Brain microvascular endothelial cell (primary cell): ENCODE measurements at regions not wholly inside any gene's neighbourhood (a gene's known extent, or its start where the extent isn't known, plus 50 kb on each side); places are given as distances from the start of the nearest gene placed in this dataset.
"Not testable (repeated sequence)": the region's sequence is repeated elsewhere in the genome, so short reads cannot be mapped to it uniquely, and the experiment has no call there.

Experiments used
- DNase-seq: peaks from one replicate; pipeline ENCODE4 v3.0.0-alpha.2; 2020
- H3K27ac ChIP-seq: fragments of 250-450 bp; sonication (Bioruptor Pico); 2 replicates; pipeline ENCODE4 v1.5.1; 2020; ENCODE audit warnings: mild to moderate bottlenecking, moderate library complexity
- H3K27me3 ChIP-seq: fragments of 250-450 bp; sonication (Bioruptor Pico); replicated peaks from 2 replicates; pipeline ENCODE4 v1.5.1; 2020; ENCODE audit warnings: mild to moderate bottlenecking
- H3K36me3 ChIP-seq: fragments of 250-450 bp; sonication (Bioruptor Pico); replicated peaks from 2 replicates; pipeline ENCODE4 v1.5.1; 2020; ENCODE audit warnings: mild to moderate bottlenecking
- H3K4me3 ChIP-seq: 2 replicates; pipeline ENCODE4 v1.5.1; 2011; ENCODE audit warnings: low read depth, mild to moderate bottlenecking, control low read depth, low read length, moderate library complexity
- in situ Hi-C: cut with HindIII; loops from 2 replicates; pipeline ENCODE4 v1.10.0; 2017; ENCODE audit warnings: low sequenced_read_pairs, low pct_ligation_motif_present
- TF ChIP-seq, protein P1 (sequence below): IDR thresholded peaks from 2 replicates; pipeline ENCODE4 v1.5.1; 2011; ENCODE audit warnings: low read depth, mild to moderate bottlenecking, moderate library complexity, low read length, control low read depth, inconsistent platforms; ENCODE audit errors: missing control alignments

DNA sequence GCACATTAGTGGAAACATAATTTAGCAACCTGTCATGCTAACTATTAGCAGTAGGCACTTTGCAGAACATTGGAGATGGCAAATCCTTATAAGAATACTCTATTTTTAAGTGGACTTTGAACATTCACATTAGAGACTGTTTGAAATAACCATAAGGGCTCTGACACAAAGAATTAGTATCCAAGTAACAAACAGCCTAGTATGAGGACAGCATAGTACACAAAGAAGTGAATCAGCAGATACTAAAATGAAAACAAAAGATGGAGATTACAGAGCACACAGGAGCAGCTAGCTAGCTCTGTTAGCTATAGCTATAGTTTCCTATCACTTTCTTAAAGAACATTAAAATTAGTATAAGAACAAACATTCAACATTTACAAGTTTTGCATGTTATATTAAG, 256.3 kb upstream of the SPOPL start:
- in situ Hi-C loops, result no loop called here
- no peaks in the 10 kb centered on the region for H3K36me3 ChIP-seq

DNA sequence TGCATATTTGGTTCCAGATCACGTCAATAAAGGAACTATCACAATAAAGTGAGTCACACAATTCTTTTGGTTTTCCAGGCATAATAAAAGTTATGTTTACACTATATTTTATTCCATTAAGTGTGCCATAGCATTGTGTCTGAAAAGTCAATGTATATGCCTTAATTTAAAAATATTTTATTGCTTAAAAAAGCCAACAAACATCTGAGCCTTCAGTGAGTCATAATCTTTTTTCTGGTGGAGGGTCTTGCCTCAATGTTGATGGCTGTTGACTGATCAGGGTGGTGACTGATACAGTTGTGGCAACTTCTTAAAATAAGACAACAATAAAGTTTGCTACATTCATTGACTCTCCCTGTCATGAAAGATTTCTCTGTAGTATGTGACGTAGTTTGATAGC, 254.3 kb upstream of the SPOPL start:
- Histone ChIP-seq H3K27ac (no peak overlapping the region), H3K36me3 (no peaks in the 10 kb centered on the region), H3K27me3 (no peaks in the 10 kb centered on the region), H3K4me3 (no peak overlapping the region)
- DNase-seq, result no peak
- TF ChIP-seq, protein P1, sequence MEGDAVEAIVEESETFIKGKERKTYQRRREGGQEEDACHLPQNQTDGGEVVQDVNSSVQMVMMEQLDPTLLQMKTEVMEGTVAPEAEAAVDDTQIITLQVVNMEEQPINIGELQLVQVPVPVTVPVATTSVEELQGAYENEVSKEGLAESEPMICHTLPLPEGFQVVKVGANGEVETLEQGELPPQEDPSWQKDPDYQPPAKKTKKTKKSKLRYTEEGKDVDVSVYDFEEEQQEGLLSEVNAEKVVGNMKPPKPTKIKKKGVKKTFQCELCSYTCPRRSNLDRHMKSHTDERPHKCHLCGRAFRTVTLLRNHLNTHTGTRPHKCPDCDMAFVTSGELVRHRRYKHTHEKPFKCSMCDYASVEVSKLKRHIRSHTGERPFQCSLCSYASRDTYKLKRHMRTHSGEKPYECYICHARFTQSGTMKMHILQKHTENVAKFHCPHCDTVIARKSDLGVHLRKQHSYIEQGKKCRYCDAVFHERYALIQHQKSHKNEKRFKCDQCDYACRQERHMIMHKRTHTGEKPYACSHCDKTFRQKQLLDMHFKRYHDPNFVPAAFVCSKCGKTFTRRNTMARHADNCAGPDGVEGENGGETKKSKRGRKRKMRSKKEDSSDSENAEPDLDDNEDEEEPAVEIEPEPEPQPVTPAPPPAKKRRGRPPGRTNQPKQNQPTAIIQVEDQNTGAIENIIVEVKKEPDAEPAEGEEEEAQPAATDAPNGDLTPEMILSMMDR, result no peak
- in situ Hi-C loops, result no loop called here

More for the DNA sequence above, 256.3 kb upstream of the SPOPL start:
- H3K4me3 ChIP-seq, result no peak overlapping the region
- H3K27ac ChIP-seq, result no peak overlapping the region
- no peak for DNase-seq
- TF ChIP-seq, protein P1, result no peak
- H3K27me3 ChIP-seq, result no peaks in the 10 kb centered on the region

DNA sequence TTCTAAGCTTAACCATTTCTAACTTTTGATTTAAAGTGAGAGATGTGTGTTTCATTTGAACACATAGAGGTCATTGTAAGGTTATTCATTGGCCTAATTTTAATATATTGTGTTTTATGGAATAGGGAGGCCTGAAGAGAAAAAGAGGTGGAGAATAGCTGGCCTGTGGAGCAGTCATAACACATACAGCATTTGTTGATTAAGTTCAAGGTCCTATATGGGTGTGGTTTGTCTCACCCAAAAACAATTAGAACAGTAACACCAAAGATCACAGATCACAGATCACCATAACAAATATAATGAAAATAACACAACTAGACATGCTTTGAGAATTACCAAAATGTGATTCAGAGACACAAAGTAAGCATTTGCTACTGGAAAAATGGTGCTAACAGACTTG, 252.4 kb upstream of the SPOPL start:
- Histone ChIP-seq H3K27ac (no peak overlapping the region), H3K4me3 (no peak overlapping the region), H3K36me3 (no peaks in the 10 kb centered on the region), H3K27me3 (no peaks in the 10 kb centered on the region)
- TF ChIP-seq, protein P1, result no peak
- no peak for DNase-seq
- in situ Hi-C loops, result no loop called here

DNA sequence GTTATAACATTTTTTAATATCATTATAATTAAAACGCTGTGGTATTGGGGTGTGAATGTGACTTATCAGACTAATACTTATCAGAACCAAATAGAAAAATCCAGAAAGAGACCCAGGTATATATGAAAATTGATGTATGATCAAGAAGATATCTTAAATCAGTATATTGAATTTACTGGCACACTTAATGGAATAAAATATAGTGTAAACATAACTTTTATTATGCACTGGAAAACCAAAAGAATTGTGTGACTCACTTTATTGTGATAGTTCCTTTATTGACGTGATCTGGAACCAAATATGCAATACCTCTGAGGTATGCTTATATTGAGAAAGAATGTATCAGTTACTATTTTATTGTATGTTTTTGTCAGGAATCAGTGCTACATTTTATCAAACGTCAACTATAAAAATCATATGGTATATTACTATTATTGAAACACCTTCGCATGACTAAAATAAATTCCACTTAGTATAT, 250.7 kb upstream of the SPOPL start:
- H3K4me3 ChIP-seq, H3K27me3 ChIP-seq, H3K36me3 ChIP-seq, H3K27ac ChIP-seq, in situ Hi-C loops, DNase-seq: not testable (repeated sequence)

DNA sequence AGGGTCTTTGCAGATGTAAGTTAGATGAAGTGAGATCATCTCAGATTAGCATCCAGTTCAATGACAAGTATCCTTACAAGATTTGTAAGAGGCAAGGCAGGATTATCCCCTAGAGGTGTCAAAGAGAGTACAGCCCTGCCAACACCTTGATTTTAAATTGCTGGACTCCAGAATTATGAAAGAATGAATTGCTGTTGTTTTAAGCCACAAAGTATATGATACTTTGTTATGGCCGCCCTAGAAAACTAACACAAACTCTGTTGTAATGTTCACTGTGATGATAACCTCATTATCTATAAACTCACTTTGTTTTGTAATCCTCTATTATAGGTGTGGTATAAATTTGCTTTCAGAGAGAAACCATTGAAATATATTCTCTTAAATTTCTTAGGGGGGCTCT, 249.0 kb upstream of the SPOPL start:
- TF ChIP-seq, protein P1, result no peak
- Histone ChIP-seq H3K27me3 (no peaks in the 10 kb centered on the region), H3K27ac (no peak overlapping the region), H3K36me3 (no peaks in the 10 kb centered on the region), H3K4me3 (no peak overlapping the region)
- in situ Hi-C loops, result no loop called here
- DNase-seq, result no peak

DNA sequence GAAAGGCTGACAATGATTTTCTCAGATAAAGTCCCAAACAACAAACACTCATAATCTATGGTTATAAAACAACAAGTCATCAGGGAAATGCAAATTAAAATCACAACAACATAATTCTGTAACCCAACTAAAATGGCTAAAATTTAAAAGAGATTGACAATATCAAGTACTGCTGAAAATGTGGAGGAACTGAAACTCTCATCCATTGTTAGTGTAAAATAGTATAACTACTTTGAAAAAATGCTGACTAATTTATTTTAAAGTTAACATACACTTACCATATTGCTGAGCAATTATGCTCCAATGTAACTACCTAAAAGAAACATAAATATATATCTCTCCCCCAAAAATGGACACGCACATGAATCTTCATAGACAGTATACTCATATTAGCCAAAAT, 245.9 kb upstream of the SPOPL start:
- no peaks in the 10 kb centered on the region for H3K36me3 ChIP-seq
- no peak for DNase-seq
- H3K27me3 ChIP-seq, result no peaks in the 10 kb centered on the region
- H3K4me3 ChIP-seq, result no peak overlapping the region
- no peak overlapping the region for H3K27ac ChIP-seq
- in situ Hi-C loops, result no loop called here
- TF ChIP-seq, protein P1, result no peak
